NCI-H2029 (cell line): ENCODE measurements at regions not wholly inside any gene's neighbourhood (a gene's known extent, or its start where the extent isn't known, plus 50 kb on each side); places are given as distances from the start of the nearest gene placed in this dataset.
"Not testable (repeated sequence)": the region's sequence is repeated elsewhere in the genome, so short reads cannot be mapped to it uniquely, and the experiment has no call there.

Experiments used
- DNase-seq: peaks from one replicate; lab custom pipeline; 2025; lab: John Stamatoyannopoulos, UW

DNA sequence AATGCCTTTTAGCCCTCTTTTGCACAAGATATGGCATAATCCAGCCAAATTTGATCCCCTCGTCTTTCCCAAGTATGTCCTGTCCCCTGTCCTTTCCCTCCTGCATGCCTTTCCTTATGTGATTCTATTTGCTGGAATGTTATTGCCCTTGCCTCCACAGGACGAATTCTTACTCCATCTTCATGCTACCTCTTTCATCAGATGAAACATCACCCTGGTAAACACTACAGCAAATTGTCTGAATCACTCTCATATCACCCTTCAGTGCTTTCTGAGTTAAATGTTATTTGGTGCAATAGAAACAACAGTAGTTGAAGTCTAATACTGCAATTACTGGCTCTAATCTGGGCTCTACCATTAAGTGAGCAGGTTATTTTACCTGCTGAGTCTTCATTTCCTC is 52.2 kb upstream of the FAT1 start:
- no peak for DNase-seq

GRCh38 chr4:186778134-186778533 is 54.5 kb upstream of the FAT1 start:
- no peak for DNase-seq

- DNase-seq = no peak
Measured at GRCh38 chr4:186780291-186781031, 56.8 kb upstream of the FAT1 start.

DNA sequence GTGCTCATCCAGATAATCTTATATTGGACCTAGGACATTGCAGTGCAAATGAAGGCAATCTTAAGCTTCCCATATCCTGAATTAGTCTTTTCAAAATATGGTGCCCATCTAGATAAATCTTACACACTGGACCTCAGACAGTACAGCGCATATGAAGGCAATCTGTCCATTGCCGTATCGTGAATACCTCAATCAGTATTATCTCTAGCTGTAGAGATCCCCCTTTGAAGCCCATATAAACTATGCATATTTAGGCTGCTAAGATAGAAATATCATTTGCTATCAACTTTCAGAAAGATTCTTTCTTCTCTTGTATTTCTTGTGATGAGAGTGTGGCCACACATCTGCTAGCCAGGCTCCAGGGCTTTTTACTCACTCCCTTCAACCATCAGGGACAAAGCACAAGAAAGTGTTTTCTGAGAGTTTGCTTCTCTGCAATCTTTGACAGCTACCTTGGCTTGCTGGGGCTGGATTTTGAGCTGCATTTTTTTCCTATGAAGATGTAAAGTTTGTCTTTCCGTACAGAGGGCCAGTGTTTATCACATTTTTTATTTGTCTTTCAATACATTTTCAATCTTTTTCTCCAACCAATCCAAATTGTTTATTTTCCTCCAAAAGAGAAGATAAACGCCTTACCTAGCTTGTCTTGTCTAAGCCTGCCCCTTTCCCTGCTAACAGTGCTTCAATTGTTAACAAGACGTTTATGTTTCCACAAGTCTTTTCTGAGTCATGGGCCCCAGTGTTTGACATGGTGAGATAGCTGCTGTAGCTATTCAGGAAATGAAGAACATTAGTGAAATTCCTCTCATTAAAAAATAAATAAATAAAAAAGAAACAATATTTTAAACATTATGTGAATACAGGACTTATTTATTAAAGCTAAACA is 57.6 kb upstream of the FAT1 start:
- no peak for DNase-seq

DNA sequence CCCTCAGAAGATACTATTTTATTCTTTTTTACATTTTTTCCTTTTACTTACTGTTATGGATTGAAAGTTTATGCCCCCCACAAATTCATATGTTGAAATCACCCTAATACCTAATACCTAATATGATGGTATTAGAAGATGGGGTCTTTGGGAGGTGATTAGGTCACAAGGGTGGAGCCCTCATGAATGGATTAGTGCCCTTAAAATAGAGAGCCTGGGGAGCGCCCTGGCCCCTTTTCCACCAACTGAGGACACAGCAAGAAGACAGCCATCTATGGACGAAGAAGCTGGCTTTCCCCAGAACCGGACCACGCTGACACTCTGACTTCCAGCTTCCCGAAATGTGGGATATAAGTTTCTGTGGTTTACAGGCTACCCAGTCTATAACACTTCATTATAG is 58.6 kb upstream of the FAT1 start:
- DNase-seq = no peak

GRCh38 chr4:186787536-186787935 is 63.9 kb upstream of the FAT1 start:
- DNase-seq = no peak

DNA sequence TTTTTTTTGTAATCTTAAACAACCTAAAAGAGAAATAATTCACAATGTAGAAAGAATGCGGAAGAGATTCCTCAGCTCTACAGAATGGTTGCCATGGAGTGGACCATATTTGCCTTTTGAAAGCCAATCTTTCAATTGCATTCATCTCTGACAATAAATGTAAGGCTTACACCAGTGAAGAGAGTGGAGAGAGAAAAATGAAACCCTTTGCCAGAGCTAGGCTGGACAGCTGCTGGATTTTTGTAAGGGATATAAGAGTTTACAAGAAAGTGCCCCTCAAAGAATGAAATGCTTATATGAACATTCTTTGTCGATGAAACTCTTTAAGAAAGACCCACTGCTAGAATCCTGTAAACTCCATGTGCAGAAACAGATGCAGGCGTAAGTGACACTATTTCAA is 66.0 kb upstream of the FAT1 start:
- DNase-seq = no peak

DNA sequence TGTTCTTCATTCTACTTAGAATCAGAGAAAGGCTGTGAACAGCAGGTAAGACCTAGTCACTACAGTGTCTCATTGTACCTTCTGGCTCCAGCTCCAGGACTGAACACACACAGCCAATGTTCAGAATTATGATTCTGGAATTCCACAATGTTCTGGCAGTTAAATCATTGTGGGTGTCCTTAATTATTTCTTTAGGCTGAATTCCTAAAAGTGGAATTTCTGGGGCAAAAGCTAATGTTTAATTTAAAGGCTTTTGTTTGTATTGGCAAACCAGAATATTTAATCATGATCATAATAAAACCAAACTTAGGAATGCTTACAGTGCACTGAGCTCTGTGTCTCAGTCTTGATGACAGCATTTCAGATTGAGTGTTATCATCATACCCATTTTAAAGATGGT is 67.0 kb upstream of the FAT1 start:
- DNase-seq = no peak

- no peak for DNase-seq
Measured at GRCh38 chr4:186792728-186793366, 69.2 kb upstream of the FAT1 start.

GRCh38 chr4:186798951-186799659 is 75.4 kb upstream of the FAT1 start:
- no peak for DNase-seq

- no peak for DNase-seq
Measured at GRCh38 chr4:186805020-186805820, 81.6 kb upstream of the FAT1 start.

- not testable (repeated sequence) for DNase-seq
Measured at GRCh38 chr4:186805917-186806316, 82.3 kb upstream of the FAT1 start.

GRCh38 chr4:186806679-186807421 is 83.2 kb upstream of the FAT1 start:
- DNase-seq = no peak

DNA sequence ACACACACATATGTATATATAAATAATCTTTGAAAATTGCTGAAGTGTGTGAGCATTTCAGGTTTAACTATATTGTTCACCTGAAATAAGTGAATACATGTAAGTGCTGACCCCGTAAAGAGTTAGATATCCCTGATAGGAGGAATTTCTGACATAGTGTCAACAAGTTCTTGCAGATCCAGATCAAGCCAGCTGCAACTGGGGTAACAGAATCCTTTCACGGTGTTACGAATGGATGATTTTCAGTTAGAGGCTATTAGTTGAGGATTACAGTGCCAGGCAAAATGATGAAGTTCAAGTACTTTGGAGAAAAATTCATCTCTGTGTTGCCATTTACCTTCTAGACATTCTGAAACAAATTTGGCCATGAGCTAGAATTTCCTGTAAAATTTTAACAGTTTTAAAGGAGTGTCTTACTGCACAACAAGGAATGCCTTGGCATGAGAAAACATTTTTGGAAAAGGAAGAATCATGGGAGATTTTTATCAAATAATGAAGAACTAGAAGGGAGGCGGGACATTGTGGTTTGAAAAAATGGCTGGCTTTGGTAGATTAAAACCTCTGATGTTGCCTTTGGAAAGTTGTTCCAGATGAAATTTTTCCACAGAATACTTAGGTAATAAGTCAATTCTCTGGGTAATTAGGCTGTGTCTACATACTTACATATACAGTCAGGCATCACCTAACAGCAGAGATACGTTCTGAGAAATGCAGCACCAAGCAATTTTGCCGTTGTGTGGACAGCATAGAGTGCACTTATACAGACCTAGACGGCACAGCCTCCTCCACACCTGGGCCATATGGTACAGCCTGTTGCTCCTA is 84.4 kb upstream of the FAT1 start:
- no peak for DNase-seq

GRCh38 chr4:186808630-186809018 is 85.0 kb upstream of the FAT1 start:
- DNase-seq = no peak

GRCh38 chr4:186809070-186809469 is 85.4 kb upstream of the FAT1 start:
- no peak for DNase-seq

DNA sequence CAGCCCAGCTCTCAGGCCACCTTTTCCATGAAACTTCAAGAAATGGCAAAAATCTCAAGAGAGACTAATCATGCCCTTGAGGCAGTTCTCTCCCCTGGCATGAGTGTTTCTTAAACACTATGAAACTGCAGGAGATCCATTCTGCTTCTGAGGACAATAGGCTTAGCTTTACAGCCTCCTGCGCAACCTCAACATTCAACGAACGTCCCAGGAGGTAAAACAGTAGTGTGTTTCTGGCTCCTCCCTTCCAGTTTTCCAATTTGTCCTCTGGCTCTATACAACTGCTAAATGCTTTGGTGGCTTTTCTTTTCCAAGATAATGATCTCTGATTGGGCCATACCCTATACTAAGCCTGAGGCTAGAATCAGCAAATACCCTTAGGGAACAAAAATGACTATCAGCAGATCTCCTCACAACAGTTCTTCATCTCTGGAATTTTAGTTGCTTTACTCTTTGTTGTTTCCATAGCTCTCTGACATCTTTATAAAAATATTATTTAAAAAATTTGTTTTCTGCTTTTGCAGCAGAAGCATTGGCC is 87.0 kb upstream of the FAT1 start:
- no peak for DNase-seq

DNA sequence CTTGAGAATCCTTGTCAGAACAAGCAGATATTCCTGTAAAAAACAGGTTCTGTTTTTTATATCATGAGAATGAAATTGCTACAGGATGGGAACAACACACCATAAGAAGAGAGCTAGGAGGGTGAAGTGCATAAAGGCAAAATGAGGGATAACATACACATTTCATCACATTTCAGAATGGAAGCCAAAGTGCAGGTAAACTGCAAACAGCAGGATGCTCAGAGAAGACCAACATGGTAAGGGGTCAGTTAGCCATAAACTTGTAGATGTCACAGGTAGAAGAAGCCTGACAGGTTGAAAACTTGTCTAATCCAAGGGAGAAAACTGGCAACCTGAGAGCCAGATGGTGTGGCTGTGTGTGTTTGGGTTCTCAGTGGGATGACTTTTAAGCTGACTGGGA is 88.9 kb upstream of the FAT1 start:
- DNase-seq = no peak

- no peak for DNase-seq
Measured at GRCh38 chr4:186813377-186814068, 89.9 kb upstream of the FAT1 start.
